ENCODE measurements at regions not wholly inside any gene's neighbourhood (a gene's known extent, or its start where the extent isn't known, plus 50 kb on each side); places are given as distances from the start of the nearest gene placed in this dataset.
A peak's percentile ranks its signal among the peaks of the same experiment; 100 is the strongest.

- DNase-seq (ENCODE audit: low read depth in 2 of 2) = peak in 1 of 2 donors; percentile 6
Measured at GRCh38 chr1:119298687-119299303, 69.8 kb upstream of the HAO2 start.

- no peak for DNase-seq (ENCODE audit: low read depth in 2 of 2)
Measured at GRCh38 chr1:119302011-119302410, 66.6 kb upstream of the HAO2 start.

GRCh38 chr1:119308130-119308700 is 60.4 kb upstream of the HAO2 start:
- no peak for DNase-seq (ENCODE audit: low read depth in 2 of 2)

GRCh38 chr1:119308806-119309205 is 59.8 kb upstream of the HAO2 start:
- no peak for DNase-seq (ENCODE audit: low read depth in 2 of 2)

- no peak for DNase-seq (ENCODE audit: low read depth in 2 of 2)
Measured at GRCh38 chr1:119310301-119310700, 58.3 kb upstream of the HAO2 start.

- no peak for DNase-seq (ENCODE audit: low read depth in 2 of 2)
Measured at GRCh38 chr1:119312500-119312899, 56.1 kb upstream of the HAO2 start.

- DNase-seq (ENCODE audit: low read depth in 2 of 2) = no peak
Measured at GRCh38 chr1:119314001-119314796, 54.4 kb upstream of the HAO2 start.

GRCh38 chr1:119316870-119317416 is 51.6 kb upstream of the HAO2 start:
- DNase-seq (ENCODE audit: low read depth in 2 of 2) = no peak

- no peak for DNase-seq (ENCODE audit: low read depth in 2 of 2)
Measured at GRCh38 chr1:119318466-119319309, 49.9 kb upstream of the HAO2 start.
